ENCODE measurements at regions not wholly inside any gene's neighbourhood (a gene's known extent, or its start where the extent isn't known, plus 50 kb on each side); places are given as distances from the start of the nearest gene placed in this dataset.

GRCh38 chr2:20549144-20549543 is 101.8 kb downstream of the HS1BP3 start:
- no peak for TF ChIP-seq PRDM6 (tag by site-specific recombination; IDR thresholded peaks at IDR 0.05)
- TF ChIP-seq ZNF530 (tag by site-specific recombination; IDR thresholded peaks at IDR 0.05; ENCODE audit: low read depth): no peak
- TF ChIP-seq ZEB2 (tag by site-specific recombination; IDR thresholded peaks at IDR 0.05): no peak
- no peak for TF ChIP-seq HIC1 (tag by site-specific recombination; IDR thresholded peaks at IDR 0.05)
- no peak for TF ChIP-seq ZNF639 (tag by site-specific recombination; IDR thresholded peaks at IDR 0.05)
- no peak for TF ChIP-seq ZNF138 (tag by site-specific recombination; IDR thresholded peaks at IDR 0.05; ENCODE audit: borderline replicate concordance)
- no peak for TF ChIP-seq ZNF785 (tag by site-specific recombination; IDR thresholded peaks at IDR 0.05)
- TF ChIP-seq ZNF514 (tag by site-specific recombination; IDR thresholded peaks at IDR 0.05): no peak
- no peak for TF ChIP-seq ZNF2 (tag by site-specific recombination; IDR thresholded peaks at IDR 0.05)
- TF ChIP-seq ELK4 (IDR thresholded peaks at IDR 0.05; ENCODE audit: borderline replicate concordance, low read depth, low read length): no peak
- no peak for TF ChIP-seq ZNF76 (tag by site-specific recombination; IDR thresholded peaks at IDR 0.05; ENCODE audit: borderline replicate concordance, low read depth)
- ChIA-PET POLR2A (interaction anchor here (0.6 to 1.2 kb wide), 2 partner anchors 101 to 102 kb away, joined by 3 to 6 read pairs; partner anchors contain the start of gene RHOB), CTCF (interaction anchor here (0.6 to 1.8 kb wide), 3 partner anchors 13 to 110 kb away, joined by 3 to 6 read pairs (median 4); no protein-coding TSS in a partner anchor)

GRCh38 chr2:20549691-20550348 is 101.1 kb downstream of the HS1BP3 start:
- Histone ChIP-seq H3K9me3 (ENCODE audit: control insufficient read depth, insufficient read depth, low read depth, low read length) (no peaks in the 10 kb centered on the region), H3K4me3 (ENCODE audit: low read depth, low read length) (no peak overlapping the region), H3K4me1 (ENCODE audit: control insufficient read depth, insufficient read depth, low read length) (no peaks in the 10 kb centered on the region), H3K36me3 (ENCODE audit: control insufficient read depth in 2 of 2, insufficient read depth in 1 of 2, low read length in 2 of 2) (no peaks in the 10 kb centered on the region), H3K27ac (ENCODE audit: extremely low read depth, low read depth, low read length) (no peak overlapping the region)
- ChIA-PET POLR2A (interaction anchor here (0.6 to 1.2 kb wide), 2 partner anchors 102 to 103 kb away, joined by 3 to 6 read pairs; partner anchors contain the start of gene RHOB), CTCF (interaction anchor here (1.1 to 1.8 kb wide), 3 partner anchors 12 to 110 kb away, joined by 3 to 6 read pairs (median 3); no protein-coding TSS in a partner anchor)
- TF ChIP-seq ZNF548 (tag by site-specific recombination; IDR thresholded peaks at IDR 0.05): no peak
- TF ChIP-seq ZNF585B (tag by site-specific recombination; IDR thresholded peaks at IDR 0.05): no peak
- TF ChIP-seq ZNF24 (tag by site-specific recombination; IDR thresholded peaks at IDR 0.05): no peak
- no peak for TF ChIP-seq ZNF785 (tag by site-specific recombination; IDR thresholded peaks at IDR 0.05)
- no peak for TF ChIP-seq ZNF280C (tag by site-specific recombination; IDR thresholded peaks at IDR 0.05)
- TF ChIP-seq ZBTB10 (tag by site-specific recombination; IDR thresholded peaks at IDR 0.05): no peak
- no peak for TF ChIP-seq ZNF549 (tag by site-specific recombination; IDR thresholded peaks at IDR 0.05)
- no peak for TF ChIP-seq KLF17 (tag by site-specific recombination; IDR thresholded peaks at IDR 0.05)
- TF ChIP-seq ZNF530 (tag by site-specific recombination; IDR thresholded peaks at IDR 0.05; ENCODE audit: low read depth): no peak
- TF ChIP-seq ZBTB21 (tag by site-specific recombination; IDR thresholded peaks at IDR 0.05): no peak
- TF ChIP-seq ZBTB7A (tag by site-specific recombination; IDR thresholded peaks at IDR 0.05; ENCODE audit: low read depth): no peak
- TF ChIP-seq ZNF221 (tag by site-specific recombination; IDR thresholded peaks at IDR 0.05; ENCODE audit: borderline replicate concordance): no peak

More at GRCh38 chr2:20549144-20549543, 101.8 kb downstream of the HS1BP3 start:
- no peaks in the 10 kb centered on the region for H3K4me1 ChIP-seq (ENCODE audit: control insufficient read depth, insufficient read depth, low read length)
- no peak overlapping the region for H3K4me3 ChIP-seq (ENCODE audit: low read depth, low read length)
- no peaks in the 10 kb centered on the region for H3K9me3 ChIP-seq (ENCODE audit: control insufficient read depth, insufficient read depth, low read depth, low read length)
- no peak overlapping the region for H3K27ac ChIP-seq (ENCODE audit: extremely low read depth, low read depth, low read length)
- H3K36me3 ChIP-seq (ENCODE audit: control insufficient read depth in 2 of 2, insufficient read depth in 1 of 2, low read length in 2 of 2): no peaks in the 10 kb centered on the region

Data from HEK293 (cell line).